ENCODE measurements at regions not wholly inside any gene's neighbourhood (a gene's known extent, or its start where the extent isn't known, plus 50 kb on each side); places are given as distances from the start of the nearest gene placed in this dataset.
"Not testable (repeated sequence)": the region's sequence is repeated elsewhere in the genome, so short reads cannot be mapped to it uniquely, and the experiment has no call there.

DNA sequence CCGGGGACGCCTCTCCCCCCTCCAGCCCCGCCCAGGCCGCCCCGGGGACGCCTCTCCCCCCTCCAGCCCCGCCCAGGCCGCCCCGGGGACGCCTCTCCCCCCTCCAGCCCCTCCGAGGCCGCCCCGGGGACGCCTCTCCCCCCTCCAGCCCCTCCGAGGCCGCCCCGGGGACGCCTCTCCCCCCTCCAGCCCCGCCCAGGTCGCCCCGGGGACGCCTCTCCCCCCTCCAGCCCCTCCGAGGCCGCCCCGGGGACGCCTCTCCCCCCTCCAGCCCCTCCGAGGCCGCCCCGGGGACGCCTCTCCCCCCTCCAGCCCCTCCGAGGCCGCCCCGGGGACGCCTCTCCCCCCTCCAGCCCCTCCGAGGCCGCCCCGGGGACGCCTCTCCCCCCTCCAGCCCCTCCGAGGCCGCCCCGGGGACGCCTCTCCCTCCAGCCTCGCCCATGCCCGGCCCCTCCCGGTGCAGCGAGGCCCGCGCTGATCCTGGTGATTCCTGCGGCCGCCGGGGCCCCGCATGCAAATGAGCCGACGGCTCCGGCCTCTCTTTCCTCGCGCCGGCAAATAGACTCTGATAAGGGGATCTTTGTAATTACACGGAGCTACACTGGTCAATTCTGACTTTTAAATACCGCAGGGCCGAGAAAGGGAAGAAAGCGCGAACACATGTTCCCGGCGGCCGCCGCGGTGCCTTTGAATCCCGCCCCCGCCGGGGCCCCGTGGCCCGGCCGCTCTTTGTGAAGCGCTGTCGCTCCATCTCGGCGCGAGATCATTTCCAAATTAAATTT is 114.7 kb upstream of the NKX1-1 start:
- TF ChIP-seq, protein P1, sequence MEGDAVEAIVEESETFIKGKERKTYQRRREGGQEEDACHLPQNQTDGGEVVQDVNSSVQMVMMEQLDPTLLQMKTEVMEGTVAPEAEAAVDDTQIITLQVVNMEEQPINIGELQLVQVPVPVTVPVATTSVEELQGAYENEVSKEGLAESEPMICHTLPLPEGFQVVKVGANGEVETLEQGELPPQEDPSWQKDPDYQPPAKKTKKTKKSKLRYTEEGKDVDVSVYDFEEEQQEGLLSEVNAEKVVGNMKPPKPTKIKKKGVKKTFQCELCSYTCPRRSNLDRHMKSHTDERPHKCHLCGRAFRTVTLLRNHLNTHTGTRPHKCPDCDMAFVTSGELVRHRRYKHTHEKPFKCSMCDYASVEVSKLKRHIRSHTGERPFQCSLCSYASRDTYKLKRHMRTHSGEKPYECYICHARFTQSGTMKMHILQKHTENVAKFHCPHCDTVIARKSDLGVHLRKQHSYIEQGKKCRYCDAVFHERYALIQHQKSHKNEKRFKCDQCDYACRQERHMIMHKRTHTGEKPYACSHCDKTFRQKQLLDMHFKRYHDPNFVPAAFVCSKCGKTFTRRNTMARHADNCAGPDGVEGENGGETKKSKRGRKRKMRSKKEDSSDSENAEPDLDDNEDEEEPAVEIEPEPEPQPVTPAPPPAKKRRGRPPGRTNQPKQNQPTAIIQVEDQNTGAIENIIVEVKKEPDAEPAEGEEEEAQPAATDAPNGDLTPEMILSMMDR (IDR thresholded peaks at IDR 0.05): not testable (repeated sequence)
- TF ChIP-seq EZH2 (IDR thresholded peaks at IDR 0.05; ENCODE audit: borderline replicate concordance, insufficient read depth, low read depth, low read length, poor library complexity, severe bottlenecking): not testable (repeated sequence)
